GM21360 (cell line): ENCODE measurements at regions not wholly inside any gene's neighbourhood (a gene's known extent, or its start where the extent isn't known, plus 50 kb on each side); places are given as distances from the start of the nearest gene placed in this dataset.

ENCODE experiments used
- ATAC-seq: cut with Tn5 transposase; IDR thresholded peaks from one replicate; pipeline ENCODE4 v1.9.1; 2021; ENCODE audit warnings: mild to moderate bottlenecking, moderate library complexity; ENCODE audit not compliant: unreplicated experiment

GRCh38 chr1:90502696-90503095 lies 214.4 kb downstream of the BARHL2 start:
- no peak for ATAC-seq

- ATAC-seq = no peak
These were observed 214.9 kb downstream of the BARHL2 start for GRCh38 chr1:90502194-90502593.

- no peak for ATAC-seq
These were observed 215.8 kb downstream of the BARHL2 start for GRCh38 chr1:90501281-90501680.

- ATAC-seq = no peak
These were observed 222.3 kb downstream of the BARHL2 start for GRCh38 chr1:90494748-90495282.

GRCh38 chr1:90488451-90488850 lies 228.7 kb downstream of the BARHL2 start:
- ATAC-seq = no peak

- ATAC-seq = no peak
These were observed 230.1 kb downstream of the BARHL2 start for GRCh38 chr1:90486996-90487395.

- no peak for ATAC-seq
These were observed 230.8 kb downstream of the BARHL2 start for GRCh38 chr1:90486134-90486824.

GRCh38 chr1:90480271-90480835 lies 236.7 kb downstream of the BARHL2 start:
- no peak for ATAC-seq

- ATAC-seq = no peak
These were observed 240.1 kb downstream of the BARHL2 start for GRCh38 chr1:90476994-90477393.

GRCh38 chr1:90476411-90476810 lies 240.7 kb downstream of the BARHL2 start:
- no peak for ATAC-seq

GRCh38 chr1:90475631-90476030 lies 241.5 kb downstream of the BARHL2 start:
- ATAC-seq = no peak

- no peak for ATAC-seq
These were observed 242.4 kb downstream of the BARHL2 start for GRCh38 chr1:90474731-90475130.

GRCh38 chr1:90474158-90474557 lies 242.9 kb downstream of the BARHL2 start:
- ATAC-seq = no peak

- ATAC-seq = no peak
These were observed 244.3 kb downstream of the BARHL2 start for GRCh38 chr1:90472775-90473174.

- ATAC-seq = no peak
These were observed 257.5 kb downstream of the BARHL2 start for GRCh38 chr1:90459570-90459969.

GRCh38 chr1:90457985-90458384 lies 259.1 kb downstream of the BARHL2 start:
- ATAC-seq = no peak

- no peak for ATAC-seq
These were observed 264.6 kb downstream of the BARHL2 start for GRCh38 chr1:90452491-90452890.

- no peak for ATAC-seq
These were observed 273.7 kb downstream of the BARHL2 start for GRCh38 chr1:90443354-90443753.

GRCh38 chr1:90435351-90435750 lies 281.8 kb downstream of the BARHL2 start:
- ATAC-seq = no peak

GRCh38 chr1:90434460-90434859 lies 282.6 kb downstream of the BARHL2 start:
- ATAC-seq = no peak

- ATAC-seq = no peak
These were observed 300.0 kb downstream of the BARHL2 start for GRCh38 chr1:90417126-90417525.

GRCh38 chr1:90414201-90414600 lies 302.9 kb downstream of the BARHL2 start:
- ATAC-seq = no peak

- no peak for ATAC-seq
These were observed 303.6 kb downstream of the BARHL2 start for GRCh38 chr1:90413519-90413918.
